NOMO-1 (cell line): ENCODE measurements at regions not wholly inside any gene's neighbourhood (a gene's known extent, or its start where the extent isn't known, plus 50 kb on each side); places are given as distances from the start of the nearest gene placed in this dataset.

Source experiments
- DNase-seq, 2 experiments: peaks; one replicate each; lab custom pipeline; 2025; ENCODE audit not compliant: unreplicated experiment in 2 of 2; lab: John Stamatoyannopoulos, UW

DNA sequence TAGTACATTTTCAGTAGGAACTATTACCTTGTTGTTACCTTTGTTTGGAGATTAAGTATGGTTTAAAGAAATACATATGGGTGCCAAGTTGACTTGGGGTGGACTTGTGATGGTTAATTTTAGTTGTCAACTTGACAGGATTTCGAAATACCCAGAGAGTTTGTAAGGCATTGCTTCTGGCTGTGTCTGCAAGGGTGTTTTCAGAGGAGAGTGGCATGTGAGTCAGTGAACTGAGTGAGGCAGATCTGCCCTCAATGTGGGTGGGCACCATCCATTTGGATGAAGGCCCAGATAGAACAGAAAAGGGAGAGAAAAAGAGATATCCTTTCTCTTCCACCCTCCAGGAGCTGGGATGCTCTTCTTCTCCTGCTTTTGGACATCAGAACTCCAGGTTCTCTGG lies 315.5 kb downstream of the GPATCH2 start:
- no peak for DNase-seq

DNA sequence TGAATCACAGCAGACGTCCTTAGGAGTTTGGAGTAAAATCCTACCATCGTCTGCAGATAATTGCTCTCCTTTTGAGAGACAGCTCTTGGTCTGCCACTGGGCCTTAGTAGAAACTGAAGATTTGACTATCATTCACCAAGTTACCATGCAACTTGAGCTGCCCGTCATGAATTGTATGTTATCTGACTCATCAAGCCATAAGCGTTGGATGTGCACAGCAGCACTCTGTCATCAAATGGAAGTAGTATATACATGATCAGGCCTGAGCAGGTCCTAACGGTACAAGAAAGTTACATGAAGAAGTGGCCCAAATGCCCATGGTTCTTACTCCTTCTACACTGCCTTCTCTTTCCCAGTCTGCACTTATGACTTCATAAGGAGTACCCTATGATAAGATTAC lies 317.8 kb downstream of the GPATCH2 start:
- DNase-seq: no peak

DNA sequence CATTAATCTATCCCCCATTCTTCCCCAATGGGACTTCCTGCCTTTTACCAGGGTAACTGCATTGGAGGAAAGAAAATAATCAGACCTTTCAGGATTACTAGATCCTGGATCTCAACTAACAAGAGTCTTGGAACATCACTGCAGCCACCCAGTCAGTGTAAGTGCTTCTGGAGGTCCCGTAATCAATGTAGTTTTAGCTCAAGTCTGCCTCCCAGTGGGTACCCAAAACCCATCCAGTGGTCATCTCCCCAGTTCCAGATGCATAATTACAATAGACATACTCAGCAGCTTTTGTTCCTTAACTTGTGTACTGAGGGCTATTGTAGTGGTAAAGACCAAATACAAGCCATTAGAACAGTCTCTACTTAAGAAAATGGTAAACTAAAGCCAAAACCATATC lies 319.1 kb downstream of the GPATCH2 start:
- DNase-seq: no peak

DNA sequence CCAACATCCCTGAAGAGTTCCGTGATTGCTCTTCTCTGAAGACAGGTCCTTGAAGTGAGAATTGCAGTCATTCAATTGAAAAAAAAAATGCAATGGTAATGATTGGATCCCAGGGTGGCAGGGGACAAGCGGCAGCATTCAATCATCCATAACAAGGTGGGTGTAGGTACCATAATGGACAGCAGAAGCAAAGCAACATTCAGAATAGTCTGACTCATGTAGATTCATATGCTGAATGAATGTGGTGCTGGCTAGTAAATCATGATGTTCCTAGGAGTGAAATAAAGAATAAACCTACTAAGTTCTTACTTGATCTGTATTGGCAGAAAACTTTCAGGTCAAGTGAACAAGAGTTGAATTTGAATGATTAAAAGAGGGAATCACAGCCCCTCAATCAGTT lies 319.6 kb downstream of the GPATCH2 start:
- no peak for DNase-seq

DNA sequence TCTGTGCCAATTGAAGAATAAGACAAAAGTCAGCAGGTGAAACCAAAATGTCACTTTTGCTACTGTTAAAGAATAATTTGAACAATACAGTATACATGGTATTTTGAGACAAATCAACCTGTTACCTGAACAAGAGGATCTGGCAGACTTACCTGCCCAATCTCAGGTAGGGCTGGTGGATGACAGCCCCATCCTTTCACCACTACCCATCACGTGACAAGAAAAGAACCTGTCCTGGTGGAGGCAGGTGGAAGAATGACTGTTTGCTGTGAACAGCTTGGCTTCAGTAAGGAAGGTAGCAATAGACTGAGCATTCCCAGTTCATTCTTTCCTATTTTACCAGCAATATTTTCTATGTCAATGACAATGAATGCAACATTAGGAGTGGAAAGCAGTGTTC lies 349.6 kb downstream of the GPATCH2 start:
- DNase-seq: no peak

DNA sequence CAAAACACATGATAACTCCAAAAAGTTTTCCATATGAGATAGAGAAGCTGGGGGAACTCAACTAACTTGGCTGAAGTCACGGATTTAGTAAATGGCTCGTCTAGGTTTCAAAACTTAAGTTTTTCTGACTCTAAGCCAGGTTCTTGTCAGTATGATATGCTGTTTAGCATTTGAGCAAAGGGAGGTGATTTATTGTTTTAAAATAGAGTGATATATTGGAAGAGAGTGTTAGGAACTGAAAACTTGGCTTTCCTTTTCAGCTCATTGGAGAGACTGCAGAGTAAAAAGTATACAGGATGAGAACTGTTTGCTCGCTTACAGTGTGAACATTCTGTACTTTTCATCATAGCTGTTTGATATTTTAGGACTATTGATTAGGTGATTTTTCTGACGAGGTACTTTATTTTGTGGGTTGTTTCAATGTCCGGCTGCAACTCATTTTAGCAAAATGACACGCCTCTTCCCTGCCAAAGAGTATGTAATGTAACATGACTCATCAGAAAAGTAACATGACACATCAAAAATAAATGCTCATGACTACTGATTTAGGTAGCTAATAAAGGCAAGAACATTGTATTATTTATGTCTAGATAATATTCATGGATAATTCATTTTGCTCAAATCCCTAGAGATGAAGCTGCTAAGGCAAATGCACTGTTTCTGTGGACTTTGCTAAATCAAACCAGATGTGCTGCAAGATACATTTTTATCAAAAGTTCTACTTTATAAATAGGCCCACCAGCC lies 355.1 kb downstream of the GPATCH2 start:
- DNase-seq: no peak

DNA sequence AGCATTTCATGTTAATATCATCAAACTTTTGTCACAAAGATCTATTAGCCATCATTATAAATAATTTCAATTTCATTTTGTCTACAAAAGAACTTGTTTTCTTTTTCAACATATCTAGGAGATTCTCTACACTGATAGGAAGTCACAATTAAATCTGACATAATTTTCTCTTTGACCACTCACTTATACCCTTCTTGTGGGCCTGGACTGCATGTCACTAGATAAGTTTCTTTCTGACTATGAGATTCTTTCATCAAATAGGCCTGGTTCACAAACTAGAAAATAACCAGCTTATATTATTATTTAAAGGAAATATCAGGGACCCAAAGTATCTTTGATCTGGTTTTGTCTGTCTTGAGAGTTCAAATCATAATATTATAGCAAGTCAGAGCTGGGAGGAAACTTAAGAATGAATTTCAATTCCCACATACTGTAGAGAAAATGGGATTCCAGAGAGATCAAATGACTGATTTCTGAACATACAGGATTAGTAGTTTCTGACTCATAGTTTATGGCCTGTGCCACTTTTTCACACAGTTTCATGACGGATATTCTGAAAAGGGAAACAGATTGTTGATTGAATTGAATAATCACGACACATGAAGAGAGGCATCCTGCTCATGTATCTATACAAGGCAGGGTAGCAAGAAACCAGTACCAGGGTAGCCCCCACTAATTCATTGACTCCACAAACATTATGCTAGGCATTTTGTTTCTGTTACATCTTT lies 355.8 kb downstream of the GPATCH2 start:
- DNase-seq: no peak

DNA sequence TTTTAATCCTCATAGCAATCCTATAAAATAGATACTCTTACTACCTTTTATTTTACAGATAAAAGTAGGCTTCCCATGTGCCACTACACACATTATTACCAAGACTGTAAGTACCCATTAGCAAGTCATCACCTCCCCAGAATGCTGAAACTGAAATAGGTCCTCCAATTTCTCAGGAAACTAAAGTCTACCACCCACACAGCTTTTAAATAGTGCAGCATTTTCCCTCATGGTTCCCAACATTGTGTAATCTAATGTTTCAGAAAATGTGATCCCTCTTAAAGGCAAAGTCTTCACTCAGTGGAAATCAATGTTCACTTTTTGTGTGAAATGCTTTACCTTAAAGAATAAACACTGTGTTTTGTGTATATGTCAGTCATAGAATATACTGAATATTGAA lies 356.5 kb downstream of the GPATCH2 start:
- no peak for DNase-seq

DNA sequence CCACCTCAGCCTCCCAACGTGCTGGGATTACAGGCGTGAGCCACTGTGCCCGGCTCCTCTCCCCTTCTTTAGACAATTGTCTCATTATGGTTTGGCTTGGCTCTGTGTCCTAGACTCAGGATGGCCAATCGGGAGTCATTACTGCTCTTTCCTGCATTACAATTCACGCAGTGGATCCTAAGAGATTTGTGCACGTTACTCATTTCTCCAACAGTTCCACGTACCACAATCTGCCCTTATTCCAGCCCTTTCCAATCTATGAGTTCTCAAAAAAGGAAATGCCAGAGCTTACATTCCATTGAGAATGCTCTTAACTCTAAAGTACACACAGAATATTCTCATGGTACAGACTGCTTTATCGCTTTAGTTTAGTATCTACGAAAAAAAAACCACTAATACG lies 357.0 kb downstream of the GPATCH2 start:
- DNase-seq: no peak

DNA sequence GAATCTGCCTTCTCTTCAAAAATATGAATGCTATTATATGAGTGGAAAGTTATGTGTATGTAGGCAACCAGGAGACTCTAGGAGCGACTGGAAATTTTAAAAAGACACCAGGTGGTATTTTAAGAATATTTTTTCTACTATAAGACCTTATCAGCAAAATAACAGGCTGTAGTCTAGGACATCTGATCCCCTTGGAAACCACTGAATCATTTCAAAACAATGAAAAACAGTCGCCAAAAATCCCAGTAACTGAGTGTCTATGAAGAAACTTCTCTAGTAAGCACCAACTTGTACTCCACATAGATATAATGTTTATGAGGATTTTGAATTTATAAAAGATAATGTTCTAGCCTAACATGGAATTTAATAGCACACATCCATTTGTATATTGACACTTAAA lies 358.5 kb downstream of the GPATCH2 start:
- no peak for DNase-seq

DNA sequence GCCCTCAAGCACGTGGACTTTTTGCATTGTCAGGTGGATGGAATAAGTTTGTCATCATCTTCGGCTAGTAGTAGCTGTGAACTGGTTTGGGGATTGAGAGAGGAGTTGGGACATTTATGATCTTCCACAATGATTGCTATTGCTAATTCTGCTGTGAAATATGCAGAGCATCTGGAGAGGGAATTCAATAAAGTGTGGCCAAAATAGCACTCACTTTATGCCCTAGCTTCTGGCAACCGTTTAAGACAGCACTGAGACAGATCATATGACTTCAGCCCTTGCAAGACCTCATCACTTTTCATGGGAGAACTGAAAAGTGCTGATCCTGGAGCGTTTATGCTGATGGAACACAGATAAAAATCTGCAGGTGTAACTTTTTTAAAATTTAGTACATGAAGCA lies 360.8 kb downstream of the GPATCH2 start:
- no peak for DNase-seq

DNA sequence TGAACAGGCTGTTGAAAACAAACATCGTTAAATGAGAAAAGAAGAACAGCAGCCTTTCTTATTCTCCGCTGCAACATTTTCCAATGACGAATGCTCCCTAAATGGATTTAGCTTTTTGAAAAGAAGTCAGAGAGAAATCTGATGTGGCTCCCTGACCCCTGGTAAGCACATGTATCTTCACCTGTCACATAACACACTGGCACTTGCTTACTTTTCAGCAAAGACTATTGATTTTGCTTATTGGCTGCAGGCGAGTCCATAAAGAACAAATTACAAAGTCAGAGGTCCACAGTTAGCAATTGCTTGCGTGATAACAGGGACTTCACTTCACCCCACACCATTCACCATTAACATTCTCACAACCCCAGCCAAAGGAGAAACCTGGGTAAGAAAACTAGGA lies 362.8 kb downstream of the GPATCH2 start:
- DNase-seq: no peak

DNA sequence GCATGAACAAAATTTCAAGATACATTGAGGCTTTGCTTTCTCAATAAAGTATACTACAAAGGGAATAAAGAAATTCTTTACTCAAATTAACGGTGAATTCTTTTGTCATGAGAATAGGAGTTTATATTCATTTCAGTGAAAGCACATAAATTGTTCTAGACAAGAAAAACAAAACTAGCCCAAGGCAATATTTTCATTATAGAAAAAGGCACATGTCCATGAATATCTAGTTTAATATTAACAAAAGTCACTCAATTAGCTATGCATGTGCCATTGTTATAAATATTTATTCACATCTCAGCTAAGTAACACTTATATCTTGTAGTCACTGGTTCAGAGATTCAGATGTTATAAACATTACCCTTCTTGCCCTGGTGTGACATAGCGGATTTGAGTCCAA lies 369.3 kb downstream of the GPATCH2 start:
- no peak for DNase-seq

DNA sequence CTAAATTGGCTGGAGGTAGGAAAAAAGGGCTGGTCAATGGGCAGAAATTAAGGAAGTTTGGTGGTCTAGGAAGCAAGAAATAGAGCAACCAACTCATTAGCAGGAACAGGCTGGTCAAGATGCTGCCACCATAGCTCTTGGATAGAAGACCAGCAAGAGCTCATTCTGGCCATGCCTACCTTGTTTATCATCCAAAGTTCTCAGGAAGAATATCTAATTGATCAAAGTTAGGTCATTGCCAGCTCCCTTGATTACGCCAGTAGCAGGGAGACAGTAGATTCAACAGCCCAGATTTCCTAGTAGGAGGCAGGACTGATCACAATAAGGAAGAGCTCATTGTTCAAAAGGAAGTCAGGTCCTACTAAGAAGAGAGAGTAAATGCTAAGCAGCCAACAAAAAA lies 370.2 kb downstream of the GPATCH2 start:
- DNase-seq: no peak

DNA sequence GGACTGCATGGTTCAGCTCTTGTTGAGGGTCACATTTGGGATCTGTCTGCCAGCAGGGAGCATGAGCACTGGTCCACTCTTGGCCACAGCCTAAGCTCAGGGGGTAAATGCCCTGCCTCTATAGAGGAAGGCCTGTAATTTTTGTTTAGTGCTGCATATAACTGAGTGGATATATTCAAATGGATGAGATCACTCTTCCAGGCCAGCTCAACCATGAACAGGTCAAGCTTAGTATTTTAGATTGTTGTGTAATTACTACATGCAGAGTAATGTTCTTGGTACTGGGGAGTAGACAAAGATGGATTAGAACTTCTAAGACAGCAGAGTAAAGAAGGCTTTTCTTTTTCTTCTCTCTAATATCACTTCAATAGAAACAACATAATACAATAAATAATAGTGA lies 376.9 kb downstream of the GPATCH2 start:
- DNase-seq: no peak

DNA sequence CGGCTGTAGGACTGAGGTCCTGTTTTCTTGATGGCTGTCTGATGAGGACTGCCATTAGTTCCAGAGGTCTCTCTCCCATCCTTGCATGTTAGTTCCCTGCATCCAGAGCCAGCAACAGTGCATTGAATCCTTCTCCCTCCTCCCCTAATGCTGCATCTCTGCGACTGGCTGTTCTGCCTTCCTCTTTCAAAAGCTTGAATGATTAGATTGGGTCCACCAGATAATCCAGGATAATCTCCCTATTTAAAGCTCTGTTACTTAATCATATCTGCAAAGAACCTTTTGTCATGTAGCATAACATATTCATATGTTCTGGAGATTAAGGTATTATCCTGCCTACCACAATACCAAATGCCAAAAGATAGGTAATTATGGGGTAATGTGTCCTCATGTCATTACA lies 377.5 kb downstream of the GPATCH2 start:
- no peak for DNase-seq

DNA sequence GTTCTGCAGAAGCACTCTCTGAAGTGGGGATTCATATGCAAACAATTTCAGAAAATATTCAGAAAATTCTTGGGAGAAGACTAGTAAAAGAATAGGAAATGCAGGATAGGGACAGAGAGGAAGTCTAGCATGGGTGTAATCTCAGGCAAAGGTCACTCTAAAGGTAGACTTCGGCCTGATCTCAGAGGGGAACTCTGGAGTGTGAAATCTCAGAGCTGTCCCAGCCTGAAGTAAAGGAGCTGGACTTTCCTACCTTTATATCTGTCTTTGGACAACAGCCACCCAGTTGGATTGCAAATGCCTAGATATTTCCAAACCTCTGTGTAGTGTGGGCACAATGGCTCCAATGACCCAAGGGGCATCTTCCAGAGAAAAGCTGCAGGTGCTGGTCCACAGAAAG lies 379.8 kb downstream of the GPATCH2 start:
- DNase-seq: no peak

DNA sequence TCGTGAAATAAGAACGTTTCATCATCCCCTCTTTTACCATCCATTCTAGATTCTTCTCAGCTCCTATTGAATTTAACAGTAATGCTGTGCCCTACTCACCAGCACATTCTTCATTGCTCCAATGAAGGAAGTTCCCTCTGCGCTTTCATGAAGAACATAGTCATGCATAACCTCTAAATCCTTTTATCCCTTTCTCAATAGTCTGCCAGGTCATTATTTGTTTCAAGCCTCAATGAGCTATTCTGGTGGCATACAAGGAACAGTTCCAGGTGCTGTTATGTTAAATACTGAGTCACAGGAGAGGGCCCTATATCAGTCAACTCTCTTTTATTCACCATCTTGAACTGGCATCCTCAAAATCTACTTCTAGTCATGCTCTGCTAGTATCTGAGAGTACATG lies 381.0 kb downstream of the GPATCH2 start:
- no peak for DNase-seq

DNA sequence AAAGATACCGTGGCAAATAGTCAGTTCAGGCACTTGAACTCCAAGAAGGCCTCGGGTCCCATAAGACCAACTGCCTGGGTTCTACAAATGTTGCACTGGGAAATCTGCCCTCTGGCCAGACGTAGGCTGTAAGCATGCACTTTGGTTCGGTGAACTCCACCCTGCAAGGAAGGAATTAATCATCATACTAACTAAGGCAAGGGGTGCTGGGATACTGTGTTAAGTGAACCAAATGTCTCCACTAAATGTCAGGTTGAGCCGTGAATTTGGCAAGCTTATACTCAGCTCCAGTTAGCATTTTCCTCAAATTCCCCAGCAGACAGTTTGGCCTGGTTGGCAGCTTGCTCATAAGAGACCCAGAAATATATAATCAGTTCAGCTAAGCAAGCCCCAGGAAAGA lies 385.9 kb downstream of the GPATCH2 start:
- DNase-seq: no peak

DNA sequence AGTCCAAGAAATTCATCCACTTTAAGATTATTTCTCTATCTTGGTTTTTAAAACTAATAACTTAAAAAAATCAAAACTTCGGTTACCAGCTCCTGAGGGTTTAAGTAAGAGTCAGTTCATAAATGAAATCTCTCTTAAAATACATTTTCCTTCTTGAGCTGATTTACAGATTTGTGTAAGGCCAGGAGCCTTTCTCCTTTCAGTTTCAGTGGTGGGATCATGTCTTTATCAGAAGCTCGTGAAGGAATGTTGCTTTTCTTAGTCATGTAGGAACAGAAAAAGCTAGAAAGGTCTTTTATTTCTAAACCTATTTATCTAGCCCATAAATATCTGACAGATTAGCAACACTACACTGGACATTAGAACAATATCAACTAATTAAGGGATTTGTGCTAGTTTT lies 390.2 kb downstream of the GPATCH2 start:
- DNase-seq: no peak

DNA sequence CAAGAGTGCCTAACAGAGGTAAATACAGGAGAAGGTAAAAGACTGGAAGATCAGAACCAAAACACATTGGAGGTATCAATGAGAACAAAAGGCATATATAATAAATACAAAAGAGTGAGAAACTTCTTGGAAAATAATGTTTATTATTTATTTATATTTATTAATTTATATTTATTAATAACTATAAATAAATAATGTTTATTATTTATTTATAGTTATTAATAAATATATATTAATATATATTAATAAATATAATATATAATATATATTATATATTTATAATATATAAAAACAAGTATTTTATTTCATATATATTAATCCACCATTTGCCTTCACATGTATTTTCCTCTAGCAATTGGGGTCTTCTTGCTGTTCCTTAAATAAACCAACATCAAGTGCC lies 391.9 kb downstream of the GPATCH2 start:
- DNase-seq: no peak

DNA sequence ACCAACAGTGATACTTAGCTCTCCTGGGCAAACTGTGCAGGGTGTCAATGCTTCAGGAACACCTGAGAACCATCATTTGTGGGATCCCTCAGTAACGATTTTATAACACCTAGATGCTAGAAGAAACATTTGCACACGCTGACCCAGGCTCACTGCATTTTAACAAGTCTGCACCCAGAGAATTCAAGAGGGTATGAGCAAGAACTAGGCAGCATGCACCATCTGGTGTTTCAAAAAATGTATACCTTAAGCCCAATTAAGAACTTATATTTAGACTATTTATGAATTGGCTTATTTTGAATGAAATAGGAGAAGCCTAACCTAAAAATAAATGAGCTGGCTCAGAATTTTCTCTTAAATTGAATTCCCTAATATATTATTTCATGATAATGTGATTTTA lies 400.5 kb downstream of the GPATCH2 start:
- no peak for DNase-seq

DNA sequence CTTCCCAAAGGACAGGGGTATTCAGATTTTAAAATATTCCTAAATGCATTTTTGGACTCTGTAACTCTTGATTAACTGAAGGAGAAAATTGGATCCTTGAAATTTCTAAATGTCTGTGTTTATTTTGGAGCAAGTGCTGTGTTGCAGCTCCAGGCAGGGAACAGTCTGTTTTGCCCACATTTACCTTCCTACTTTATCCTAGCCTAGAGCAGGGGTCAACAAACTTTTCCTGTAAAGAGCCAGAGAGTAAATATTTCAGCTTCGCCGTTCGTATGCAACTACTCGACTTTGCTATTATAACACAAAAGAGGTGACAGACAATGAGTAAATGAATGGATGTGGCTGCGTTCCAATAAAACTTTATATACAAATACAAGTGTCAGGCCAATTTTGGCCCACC lies 402.2 kb downstream of the GPATCH2 start:
- no peak for DNase-seq
